GM21737 (cell line): ENCODE measurements at regions not wholly inside any gene's neighbourhood (a gene's known extent, or its start where the extent isn't known, plus 50 kb on each side); places are given as distances from the start of the nearest gene placed in this dataset.

Source experiments
- ATAC-seq: cut with Tn5 transposase; IDR thresholded peaks from one replicate; pipeline ENCODE4 v1.9.1; 2021; ENCODE audit warnings: mild to moderate bottlenecking, moderate library complexity; ENCODE audit not compliant: unreplicated experiment

DNA sequence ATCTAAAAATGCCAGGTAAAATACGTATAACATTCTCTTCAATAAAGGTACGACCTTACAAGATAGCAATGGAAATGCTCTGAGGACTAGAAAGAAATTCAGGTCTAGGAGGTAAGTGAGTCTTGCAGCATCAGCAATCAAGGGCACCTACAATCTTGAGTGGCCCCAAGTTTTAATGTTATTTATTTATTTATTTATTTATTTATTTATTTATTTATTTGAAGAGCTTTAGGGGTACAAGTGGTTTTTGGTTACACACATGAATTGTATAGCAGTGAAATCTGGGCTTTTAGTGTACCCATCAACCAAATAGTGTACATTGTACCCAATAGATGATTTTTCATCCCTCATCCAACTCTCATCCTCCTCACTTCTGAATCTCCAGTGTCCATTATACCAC lies 574.0 kb upstream of the POU3F2 start:
- no peak for ATAC-seq

DNA sequence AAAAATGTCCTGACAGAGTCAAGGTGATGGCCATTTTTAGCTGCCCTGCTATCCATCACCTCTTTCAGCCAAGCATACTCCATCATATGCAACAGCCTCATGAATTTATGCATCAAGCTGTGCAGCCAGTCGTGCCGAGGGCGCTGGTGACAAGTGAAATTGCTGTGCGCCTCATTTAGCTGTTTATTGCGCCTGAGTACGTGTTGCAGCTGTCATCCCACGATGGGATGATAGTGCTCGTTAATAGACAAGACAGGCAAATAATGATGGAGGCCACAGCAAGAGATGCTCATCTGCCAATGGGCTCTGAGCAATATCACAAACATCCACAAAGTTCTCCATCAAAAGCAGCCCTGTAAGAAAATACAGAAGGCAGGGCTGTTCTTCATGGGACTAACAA lies 562.3 kb upstream of the POU3F2 start:
- ATAC-seq = no peak

- ATAC-seq = no peak
Observed at GRCh38 chr6:98274691-98275090, 559.7 kb upstream of the POU3F2 start.

GRCh38 chr6:98280492-98280891 lies 553.9 kb upstream of the POU3F2 start:
- ATAC-seq = no peak

GRCh38 chr6:98286620-98287019 lies 547.8 kb upstream of the POU3F2 start:
- ATAC-seq = no peak

DNA sequence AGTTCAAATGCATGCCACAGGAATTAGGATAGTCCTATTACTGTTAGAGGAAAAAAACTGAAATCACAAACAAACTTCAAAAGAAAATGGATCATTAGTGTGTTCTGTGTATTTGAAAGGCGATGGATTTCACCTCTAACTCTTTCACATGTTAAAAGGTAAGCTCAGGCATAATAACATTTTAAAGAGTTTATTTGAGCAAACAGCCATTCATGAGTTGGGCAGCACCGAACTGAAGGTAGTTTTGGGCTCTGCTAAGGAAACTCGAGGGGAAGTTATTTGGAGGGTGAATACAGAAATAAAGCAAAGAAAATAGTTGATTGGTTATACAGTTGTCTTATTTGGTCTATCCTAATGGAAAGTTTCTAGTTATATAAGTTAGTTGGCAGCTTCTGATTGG lies 546.5 kb upstream of the POU3F2 start:
- ATAC-seq = no peak

DNA sequence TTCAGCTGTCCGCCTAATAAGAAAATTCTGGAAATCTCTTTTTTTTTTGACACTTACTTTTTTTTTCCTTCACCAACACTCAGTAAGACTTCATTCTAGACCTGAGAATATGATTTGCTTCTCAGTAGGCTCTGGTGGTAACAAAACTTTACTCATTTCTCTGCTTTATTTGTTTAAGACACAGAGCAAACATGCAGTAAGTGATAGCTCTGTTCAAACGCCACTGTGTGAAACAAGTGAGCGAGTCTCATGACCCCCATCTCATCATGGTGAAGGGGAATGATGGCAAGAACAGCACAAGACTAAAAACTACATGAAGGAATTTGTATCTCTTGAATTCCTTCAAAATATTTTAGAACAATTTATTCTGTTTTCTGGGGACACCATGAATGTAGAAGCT lies 541.6 kb upstream of the POU3F2 start:
- ATAC-seq = no peak

DNA sequence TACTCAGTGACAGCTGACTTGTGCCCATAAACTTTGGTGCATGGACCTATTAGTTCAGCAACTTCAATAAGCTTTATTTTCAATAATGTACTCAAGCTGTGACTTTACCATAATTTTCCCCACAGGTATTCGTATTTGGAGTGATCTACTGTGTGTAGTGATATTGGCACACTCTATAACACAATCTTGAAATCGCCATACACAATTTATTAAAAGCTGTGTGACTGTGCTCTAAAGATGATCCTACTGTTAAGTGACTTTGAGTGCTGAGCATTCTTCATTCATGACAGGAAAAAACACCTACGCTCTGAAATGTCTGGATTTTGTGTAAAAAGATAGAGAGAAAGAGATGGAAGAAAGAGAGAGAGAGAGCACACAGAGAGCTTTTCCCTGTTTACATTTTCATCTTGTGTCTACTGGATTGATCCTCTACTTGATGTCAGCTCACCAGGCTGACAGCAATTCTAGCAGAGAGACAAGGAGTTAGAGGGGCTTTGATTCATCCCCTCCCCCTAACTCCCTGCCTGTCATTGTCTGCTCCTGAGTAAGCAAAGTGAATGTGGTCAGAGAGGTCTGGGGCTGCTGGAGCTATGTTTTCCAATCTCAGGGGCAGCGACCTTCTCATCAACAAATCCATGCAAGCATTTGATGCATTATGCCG lies 538.7 kb upstream of the POU3F2 start:
- ATAC-seq = no peak

DNA sequence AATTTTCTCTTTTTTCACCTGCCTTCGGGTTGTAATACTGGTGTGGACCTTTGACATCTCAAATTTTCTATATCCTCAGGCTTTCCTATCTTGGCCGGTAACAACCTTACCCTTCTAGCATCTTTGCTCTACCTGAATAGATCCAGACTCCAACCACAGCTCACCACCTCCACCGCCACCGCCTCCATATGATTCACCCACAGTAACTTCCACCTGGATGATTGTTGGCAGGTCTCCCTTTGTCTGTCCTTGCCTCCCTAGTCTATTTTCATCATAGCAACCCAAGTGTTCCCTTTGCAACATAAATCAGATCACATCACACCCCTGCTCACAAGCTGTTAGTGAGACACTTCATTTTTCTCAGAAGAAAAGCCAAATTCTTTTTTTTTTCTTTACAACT lies 525.8 kb upstream of the POU3F2 start:
- ATAC-seq = no peak

DNA sequence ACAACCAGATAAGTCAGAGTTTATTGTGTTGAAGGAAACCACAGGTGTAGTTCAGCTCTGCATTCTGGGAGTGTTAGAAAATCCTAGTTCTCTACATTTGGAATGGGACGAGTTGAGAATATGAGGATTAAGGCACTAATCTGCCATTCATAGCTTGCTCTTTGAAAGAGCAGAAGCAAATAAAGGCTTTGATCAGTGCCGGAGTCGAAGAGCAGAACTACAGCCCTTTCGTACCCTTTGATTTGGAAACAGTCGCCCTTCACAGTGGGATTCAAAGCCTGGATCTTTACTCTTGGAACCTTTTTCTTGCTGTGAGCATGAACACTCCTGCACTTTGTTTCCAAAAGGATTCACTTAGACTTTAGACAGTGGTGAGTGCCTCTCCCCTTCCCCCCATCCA lies 523.9 kb upstream of the POU3F2 start:
- no peak for ATAC-seq

DNA sequence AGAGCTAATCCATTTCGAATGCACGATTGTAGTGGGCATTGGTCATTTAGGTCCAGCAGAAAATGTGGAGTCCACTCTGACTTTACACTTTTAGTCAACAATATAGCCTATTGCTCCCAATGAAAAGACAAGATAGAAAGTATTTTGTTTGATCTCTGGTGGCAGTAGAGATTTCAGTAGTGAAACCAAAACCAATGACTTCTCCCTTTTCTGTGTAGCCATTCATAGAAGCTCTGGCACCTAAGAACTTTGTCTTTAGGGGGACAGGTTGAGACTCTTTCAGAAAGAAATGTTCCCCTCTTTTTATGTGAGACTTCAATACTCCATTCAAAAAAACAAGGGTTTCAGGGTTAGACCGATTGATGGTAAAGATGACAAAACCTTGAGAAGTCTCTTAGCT lies 510.8 kb upstream of the POU3F2 start:
- peak; percentile 76 for ATAC-seq

DNA sequence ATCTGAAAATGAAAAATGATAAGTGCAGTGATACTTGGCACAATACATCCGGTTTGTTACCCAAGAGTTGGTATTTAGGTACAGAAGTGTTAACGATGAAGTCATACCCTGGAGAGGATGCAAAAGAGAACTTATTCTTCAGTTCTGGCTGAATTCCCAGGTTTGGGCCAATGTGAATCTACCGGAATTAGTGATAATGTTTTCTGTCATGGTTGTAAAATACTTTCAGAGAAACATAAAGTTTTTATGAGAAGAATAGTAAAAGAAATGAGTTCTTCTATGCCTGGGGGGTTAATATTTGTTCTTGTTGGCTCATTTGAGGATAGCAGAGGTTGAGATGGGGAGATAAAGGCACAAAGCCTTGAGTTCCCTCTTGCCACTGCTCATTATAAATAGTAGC lies 509.9 kb upstream of the POU3F2 start:
- ATAC-seq = no peak

DNA sequence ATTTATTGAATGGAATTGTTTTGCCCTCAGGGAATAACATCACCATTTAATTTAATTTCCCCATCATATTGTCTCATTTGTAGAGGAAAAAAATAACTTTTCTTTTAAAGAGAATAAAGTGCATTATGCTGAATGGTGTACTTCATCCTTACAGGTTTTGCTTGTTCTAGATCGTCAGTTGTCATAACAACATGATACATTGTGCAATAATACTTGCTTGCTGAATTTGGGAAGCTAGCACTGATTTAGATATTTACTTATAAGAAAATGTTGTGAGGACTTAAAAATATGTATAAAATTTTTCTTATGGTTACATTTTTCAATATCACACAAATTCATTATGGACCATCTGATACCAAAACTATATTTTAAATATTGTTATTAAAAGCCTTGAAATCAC lies 509.0 kb upstream of the POU3F2 start:
- ATAC-seq = no peak

DNA sequence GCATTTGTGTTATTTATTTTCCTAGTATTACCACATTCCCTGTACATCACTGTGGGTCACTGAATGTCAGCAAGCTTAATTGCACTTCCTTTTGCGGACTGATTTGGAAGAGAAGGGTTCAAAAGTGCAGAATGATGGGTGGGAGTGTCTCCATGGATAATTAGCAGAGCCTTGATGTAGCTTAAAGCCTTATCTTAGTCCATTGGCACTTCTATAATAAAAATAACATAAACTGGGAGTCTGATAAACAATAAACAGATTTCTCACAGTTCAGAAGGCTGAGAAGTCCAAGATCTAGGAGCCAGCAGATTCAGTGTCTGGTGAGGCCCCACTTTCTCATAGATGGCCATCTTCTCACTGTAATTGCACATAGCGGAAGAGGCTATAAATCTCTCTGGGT lies 501.1 kb upstream of the POU3F2 start:
- ATAC-seq = no peak

- no peak for ATAC-seq
Observed at GRCh38 chr6:98335594-98335993, 498.8 kb upstream of the POU3F2 start.

DNA sequence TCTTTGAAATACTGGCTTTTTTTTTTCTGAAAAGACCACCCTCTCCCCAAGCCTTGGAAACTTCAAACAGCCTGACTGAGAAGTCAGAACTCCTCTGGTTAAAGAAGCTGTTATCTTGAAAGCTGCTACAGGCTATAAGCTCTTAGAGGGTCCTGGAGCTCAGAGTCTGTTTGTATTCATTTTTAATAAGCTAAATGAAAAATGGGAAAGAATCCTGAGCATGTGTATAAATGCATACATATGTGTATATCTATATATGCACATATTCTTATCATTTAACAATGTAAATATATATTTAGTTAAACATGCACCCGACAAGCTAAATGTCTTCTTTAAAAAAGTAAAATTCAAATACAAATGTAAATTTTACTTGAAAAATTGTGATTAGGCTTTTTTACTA lies 494.9 kb upstream of the POU3F2 start:
- no peak for ATAC-seq

DNA sequence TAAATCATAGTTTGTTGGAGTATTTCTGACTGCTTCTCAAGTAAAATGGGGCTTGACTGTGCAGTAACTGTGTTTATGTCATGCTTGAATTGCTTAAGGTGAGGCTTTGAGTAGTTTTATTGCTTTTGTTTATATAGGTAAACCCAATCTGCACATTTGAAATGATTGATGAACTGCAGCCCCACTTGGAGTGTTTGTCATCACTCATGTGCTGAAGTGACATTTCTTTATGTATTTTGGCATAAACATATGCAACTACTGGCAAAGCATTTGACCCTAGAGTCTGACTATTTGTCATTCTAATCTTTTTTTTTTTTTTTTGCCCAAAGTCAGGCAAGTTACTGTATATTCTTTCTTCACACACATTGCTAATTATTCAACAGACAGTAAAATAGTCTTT lies 491.4 kb upstream of the POU3F2 start:
- no peak for ATAC-seq

DNA sequence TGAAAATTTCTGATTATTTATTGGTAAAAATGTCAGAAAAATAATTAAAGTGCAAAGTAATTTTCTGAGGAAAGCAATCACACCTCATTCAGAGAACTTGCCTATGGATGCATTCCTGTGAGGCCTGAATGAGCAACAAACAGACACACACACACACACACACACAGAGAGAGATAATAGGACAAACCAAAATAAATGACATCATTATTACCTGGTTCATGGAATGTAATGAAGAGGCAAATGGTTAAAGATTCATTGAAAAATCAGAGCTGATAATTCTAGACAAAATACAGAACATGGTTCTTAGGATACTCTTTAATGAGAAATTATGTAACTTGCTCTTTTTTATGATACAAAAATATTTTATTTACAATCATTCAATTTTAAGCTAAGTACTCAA lies 490.6 kb upstream of the POU3F2 start:
- no peak for ATAC-seq

DNA sequence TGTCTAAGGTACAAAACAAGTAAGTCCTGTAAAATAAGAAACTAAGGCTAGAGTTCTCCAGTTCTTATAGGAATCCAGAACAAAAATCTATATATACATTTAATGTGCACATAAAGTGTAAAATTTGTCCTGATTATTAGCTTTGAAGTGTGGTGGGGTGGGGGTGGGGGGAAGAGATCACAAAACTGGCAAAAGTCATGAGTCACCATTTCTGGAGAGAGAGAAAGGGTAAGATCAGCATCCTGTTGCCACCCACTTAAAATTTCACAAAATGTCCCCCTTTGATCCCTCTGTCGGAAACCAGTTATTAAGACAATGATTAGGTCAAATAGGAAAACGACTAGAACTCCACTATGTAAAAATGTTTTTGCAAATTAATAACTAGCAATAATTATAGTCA lies 482.0 kb upstream of the POU3F2 start:
- no peak for ATAC-seq

DNA sequence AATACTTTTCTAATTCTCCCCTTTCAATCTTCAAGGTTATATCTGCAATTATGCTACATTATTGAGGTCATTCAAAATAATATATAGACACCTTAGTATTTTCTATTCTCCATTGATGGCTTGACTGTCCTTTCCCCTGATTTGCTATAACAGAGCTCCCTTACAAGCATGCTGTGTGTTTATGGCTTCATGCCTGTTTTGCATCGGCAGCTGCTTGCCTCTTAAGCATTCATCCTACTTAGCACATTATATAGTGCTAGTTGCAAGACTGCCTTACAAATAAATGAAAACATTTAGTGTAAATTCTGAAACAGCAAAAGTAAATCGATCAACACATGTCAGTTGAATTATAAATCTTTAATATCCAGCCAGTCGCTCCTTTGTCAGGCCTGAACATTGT lies 476.2 kb upstream of the POU3F2 start:
- ATAC-seq = no peak

GRCh38 chr6:98366371-98366770 lies 468.0 kb upstream of the POU3F2 start:
- ATAC-seq = no peak

GRCh38 chr6:98380589-98380988 lies 453.8 kb upstream of the POU3F2 start:
- ATAC-seq = no peak

DNA sequence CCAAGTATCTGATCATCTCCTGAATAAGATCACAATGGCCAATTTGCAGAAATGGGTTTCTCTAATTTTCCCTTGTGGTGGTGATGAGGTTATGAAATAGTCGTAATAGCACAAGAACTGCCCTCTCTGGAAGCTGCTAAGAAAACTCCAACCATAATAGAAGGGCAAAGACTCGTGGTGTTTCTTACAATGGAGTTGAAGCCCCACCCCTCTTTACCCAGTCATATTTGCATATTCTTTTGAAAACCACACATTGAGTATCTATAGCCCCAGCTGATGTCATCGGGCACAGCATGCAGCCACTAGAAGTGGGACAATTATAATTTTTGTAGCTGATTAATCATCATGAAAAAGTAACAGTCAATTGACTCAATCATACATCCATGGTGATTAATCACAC lies 452.1 kb upstream of the POU3F2 start:
- no peak for ATAC-seq

- ATAC-seq = no peak
Observed at GRCh38 chr6:98384334-98384733, 450.0 kb upstream of the POU3F2 start.
